ENCODE measurements at regions not wholly inside any gene's neighbourhood (a gene's known extent, or its start where the extent isn't known, plus 50 kb on each side); places are given as distances from the start of the nearest gene placed in this dataset.

DNA sequence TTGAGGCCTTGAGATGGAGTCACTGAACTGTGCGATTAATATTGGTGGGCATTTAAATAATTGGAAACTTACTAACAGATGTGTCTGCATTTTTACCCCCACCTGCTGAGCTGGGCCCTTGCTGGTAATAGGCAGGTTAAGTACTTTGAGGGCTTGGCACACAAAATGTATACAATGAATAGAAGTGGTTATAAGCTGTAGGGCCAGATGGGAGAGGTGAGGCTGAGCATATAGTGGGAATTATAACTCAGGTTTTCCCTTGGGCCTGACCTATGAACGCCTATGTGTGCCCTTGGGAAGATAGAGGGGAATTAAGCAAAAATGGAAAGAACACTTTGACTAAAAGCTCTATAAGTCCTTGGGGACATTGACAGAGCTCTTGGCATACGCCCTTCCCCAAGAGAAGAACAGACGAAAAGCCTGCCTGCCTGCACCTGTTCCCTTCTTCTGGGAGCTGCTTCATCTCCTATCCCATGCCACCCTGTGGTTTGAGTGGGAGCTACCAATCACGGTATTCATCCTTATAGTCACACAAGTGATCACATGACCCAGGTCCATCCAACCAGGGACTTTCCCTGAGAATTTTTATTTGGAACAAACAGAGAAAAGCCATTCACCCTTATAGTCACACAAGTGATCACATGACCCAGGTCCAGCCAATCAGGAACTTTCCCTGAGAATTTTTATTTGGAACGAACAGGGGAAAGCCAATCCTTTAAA is 260.7 kb upstream of the CSF3R start:
- DNase-seq = no peak

DNA sequence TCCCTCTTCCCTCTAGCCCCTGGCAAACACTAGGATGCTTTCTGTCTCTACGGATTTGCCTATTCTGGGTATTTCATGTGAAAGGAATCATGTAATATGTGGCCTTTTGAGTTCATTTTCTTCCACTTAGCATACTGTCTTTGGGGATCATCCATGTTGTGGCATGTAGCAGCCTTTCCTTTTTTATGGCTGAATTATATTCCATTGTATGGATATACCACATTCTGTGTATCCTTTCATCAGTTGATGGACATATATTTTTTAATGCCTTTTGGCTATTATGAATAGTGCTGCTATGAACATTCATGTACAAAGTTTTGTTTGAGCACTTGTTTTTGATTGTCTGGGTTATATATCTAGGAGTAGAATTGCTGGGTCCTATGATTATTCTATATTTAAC is 258.4 kb upstream of the CSF3R start:
- no peak for DNase-seq

DNA sequence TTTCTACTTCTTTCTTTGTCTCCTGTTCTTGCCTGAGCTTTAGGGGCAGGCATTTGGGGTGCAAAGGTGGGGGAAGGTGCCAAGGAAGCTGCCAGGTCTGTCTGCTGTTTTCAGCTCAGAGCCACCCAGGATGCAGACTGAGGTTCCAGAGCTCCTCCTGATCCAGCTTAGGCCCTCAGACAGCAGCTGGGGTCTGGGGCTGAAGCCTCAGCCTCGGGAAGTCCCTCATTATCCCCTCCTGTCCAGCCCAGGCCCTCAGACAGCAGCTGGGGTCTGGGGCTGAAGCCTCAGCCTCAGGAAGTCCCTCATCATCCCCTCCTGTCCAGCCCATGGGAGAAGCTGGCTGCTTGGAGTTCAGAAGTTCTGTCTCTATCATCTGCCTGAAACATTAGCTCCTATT is 257.7 kb upstream of the CSF3R start:
- DNase-seq = no peak

GRCh38 chr1:36739703-36740289 is 257.1 kb upstream of the CSF3R start:
- no peak for DNase-seq

DNA sequence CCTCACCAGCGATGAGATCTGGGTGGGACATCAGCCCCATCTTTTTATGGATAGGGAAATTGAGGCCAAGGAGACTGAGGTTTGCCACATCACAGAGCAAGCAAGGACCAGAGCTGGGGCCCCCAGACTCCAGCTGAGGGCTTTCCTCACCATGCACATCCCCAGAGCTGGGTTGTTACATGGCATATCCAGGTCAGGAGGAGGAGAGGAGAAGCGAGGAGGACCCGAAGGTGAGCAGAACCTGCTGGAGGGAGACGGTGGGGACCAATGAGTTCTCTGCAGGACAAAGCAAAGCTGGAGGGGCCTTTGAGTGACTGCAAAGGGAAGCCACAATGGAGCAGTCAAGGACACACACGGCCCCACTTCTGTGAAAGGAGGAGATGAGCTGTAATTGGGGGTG is 255.5 kb upstream of the CSF3R start:
- no peak for DNase-seq

DNA sequence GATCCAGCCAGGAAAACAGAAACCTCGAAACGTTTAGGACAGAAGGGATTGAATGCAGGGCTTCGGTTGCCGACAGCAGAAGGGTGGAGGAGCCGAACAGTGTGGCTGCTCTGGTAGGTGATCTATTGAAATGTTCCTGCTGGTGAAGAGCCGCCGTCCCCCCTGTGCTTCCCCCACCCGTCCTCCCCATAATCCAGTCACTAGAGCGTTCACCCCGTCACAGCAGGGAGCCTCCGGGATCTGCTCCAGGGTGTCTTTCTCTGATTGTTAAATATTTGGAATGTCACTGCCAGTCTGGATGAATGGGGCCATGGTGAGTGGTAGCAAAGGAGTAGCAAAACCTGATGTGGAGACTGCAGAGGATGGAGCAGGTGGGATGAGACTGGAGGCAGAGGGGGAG is 255.1 kb upstream of the CSF3R start:
- no peak for DNase-seq

DNA sequence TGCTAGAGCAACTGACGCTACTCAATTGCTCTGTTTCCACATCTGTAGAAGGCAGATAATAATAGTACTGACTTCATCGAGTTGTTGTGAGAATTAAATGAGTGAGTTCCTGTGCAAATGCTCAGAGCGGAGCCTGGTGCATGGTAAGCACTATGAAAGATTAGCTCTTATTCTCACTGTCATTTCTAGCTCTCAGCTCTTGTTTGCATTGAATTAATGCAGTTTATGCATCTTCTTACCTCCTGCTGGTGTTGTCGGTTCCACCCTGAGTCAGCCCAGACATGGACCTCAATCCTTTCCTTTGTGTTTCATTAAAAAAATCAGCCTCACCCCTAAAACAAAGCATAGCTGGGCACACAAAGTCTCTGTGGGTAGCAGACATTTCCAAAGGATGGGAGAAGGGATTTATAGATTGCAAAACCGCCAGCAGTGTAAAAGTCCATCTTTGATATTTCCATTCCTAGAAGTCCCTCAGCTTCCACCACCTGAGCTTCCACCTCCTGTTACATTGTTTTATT is 254.4 kb upstream of the CSF3R start:
- no peak for DNase-seq

DNA sequence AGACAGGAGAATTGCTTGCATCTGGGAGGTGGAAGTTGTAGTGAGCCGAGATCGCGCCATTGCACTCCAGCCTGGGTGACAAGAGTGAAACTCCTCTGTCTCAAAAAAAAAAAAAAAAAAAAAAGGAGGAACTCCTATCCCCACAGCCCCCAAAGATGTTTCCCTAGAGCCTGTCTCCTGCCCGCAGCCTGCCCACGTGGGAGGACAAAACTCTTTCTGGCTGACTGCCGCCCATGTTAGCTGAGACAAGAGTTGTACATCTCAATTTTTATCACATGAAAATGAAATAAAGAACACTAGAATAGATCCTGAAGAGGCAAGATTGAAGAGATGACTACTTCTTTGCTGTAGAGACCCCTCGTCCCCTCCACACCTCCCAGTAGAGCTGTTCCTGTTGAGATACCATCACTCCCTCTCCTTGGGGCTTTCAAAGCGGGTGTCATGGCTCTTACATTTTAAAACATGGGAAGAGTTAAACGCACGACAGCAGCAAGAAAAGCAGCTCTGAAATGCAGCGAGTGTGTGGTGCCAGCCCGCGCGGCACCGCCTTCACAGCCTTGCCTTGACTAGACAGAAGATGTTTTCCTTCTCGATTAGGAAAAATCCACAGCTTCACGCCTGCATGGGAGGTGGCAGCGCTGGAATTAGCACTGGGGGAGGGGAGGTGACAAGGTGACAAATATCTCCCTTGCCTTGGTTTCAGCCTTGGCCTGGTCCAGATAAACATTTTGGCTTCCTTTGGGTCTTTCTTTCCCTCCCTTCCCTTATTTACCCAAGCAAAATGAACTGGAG is 253.4 kb upstream of the CSF3R start:
- DNase-seq = no peak

GRCh38 chr1:36735436-36735835 is 252.7 kb upstream of the CSF3R start:
- no peak for DNase-seq

GRCh38 chr1:36734356-36734755 is 251.6 kb upstream of the CSF3R start:
- no peak for DNase-seq

GRCh38 chr1:36733748-36734147 is 251.0 kb upstream of the CSF3R start:
- no peak for DNase-seq

GRCh38 chr1:36732015-36732356 is 249.3 kb upstream of the CSF3R start:
- DNase-seq = no peak

GRCh38 chr1:36731226-36732014 is 248.7 kb upstream of the CSF3R start:
- DNase-seq = no peak

DNA sequence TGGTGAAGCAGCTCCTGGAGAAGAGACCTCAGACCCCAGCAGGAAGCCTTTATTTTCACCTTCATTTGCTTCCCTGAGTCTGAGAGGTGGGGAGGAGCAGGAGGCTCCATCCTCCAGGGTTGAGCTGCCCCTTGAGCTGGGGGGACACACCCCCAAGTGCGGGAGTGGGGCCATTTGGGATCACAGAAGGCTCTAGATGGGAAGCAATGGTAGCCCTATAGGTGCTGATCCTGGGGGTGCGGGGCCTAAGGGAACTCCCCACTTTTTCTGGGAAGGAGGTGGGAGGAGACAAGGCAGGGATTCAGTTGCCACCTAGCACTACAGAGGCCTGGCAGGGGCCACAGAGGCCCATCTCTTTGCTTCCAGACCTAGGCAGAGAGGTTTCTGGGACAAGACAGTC is 247.9 kb upstream of the CSF3R start:
- DNase-seq = no peak

- DNase-seq = no peak
Observed at GRCh38 chr1:36729716-36730510, 247.2 kb upstream of the CSF3R start.

GRCh38 chr1:36729289-36729688 is 246.6 kb upstream of the CSF3R start:
- DNase-seq = no peak

DNA sequence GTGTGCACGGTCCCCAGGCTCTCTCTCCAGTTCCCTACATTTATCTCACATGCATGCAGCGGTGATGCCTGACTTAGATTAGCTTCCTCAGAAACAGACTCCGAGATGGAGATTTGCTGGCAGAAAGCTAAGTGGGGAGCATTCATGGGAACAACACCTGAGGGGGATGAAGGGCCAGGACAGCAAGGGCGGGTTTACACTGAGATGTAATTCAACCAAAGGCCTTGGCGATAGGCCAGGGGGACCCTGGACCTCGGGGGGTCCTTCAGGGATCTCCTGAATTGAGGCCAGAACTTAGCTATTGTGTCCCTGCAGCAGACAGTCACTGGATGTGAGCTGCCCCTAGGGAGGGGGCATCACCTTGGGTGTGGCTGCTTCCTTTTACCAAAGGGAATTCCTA is 246.1 kb upstream of the CSF3R start:
- DNase-seq = no peak

DNA sequence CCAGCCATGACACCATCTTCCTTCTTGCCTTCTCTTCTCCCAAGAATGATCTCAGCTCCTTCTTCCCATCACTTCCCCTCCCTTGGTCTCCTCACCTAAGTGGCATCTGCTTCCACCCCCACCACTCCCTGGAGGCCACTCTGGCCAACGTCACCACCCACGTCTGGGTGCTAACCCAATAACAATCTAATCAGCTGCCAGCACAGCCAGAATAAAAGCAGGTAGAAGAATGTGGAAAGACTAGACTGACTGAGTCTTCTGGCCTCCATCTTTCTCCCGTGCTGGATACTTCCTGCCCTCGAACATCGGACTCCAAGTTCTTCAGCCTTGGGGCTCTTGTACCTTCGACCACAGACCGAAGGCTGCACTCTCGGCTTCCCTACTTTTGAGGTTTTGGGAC is 245.3 kb upstream of the CSF3R start:
- DNase-seq = no peak

DNA sequence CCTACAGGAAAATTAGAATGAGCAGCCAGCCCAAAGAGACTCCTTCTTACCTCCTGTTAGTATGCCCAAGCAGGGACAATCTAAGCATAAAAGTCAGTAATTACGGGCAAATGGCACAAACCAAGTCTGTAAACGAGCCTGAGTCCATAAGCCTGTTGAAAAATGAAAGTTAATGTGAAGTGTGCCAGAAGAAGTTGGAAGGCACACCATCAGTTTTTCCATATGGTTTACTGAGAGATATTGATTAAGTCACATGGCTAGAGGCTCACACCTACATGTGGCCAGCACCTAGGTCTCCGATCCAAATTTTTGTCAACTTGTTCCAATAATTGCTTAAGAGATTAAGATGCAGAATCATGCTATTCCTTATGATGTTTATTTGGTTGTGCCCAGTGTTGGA is 242.4 kb upstream of the CSF3R start:
- DNase-seq = no peak

DNA sequence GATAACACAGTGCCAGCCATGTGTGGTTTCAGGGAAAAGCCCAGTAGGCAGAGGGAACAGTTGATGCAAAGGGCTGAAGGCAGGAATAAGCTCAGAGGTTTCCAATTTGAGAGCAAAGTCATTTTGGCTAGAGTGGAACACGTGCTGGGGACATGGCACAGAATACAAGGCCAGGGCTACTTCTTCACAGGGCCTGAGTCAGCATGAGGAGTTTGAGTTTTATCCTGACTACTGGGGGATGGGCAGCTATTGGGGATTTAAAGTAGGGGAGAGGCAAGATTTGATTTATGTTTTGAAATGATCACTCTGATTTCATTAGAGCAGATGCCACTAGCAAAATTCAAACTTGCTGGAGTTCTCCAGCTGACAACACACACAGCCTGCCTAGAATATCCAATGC is 241.1 kb upstream of the CSF3R start:
- no peak for DNase-seq

DNA sequence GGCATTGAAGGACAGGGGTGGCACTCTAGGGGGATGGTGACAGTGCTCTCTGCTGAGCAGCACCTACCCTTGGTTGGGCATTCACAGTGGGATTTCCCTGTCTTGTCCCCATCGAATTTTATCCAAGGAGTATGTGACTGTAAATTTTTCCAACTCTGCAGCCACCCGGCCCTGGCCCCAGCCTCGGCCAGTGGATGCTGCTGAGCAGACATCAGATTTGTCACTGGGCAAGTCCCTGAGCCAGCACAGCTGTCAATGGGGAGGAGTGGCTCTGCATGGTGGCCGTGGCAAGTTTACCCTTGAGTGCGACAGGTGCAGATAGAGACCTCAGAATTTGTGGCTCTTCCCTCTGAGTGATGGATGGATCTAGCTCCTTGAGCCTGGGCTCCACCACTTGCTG is 240.2 kb upstream of the CSF3R start:
- DNase-seq = no peak

DNA sequence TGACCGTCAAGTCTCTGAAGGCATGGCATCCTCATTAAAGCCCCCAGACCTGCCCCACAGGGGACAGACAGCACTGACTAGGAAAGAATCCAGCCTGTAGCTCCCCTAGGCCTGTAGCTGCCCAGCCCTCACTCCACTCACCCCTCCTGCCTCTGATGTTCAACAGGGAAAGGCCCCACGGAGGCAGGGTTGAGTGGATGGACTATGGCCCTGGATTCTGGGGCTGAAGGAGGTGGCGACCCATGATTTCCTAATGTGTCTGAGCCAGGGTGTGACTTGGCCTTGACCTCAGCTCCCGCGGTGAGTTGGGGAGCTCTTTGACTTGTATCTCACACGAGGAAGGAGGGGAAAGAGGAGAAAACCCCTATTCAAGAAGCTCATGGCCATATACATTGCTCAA is 238.5 kb upstream of the CSF3R start:
- DNase-seq = no peak

GRCh38 chr1:36717431-36717830 is 234.7 kb upstream of the CSF3R start:
- no peak for DNase-seq
